ENCODE measurements at regions not wholly inside any gene's neighbourhood (a gene's known extent, or its start where the extent isn't known, plus 50 kb on each side); places are given as distances from the start of the nearest gene placed in this dataset.

DNA sequence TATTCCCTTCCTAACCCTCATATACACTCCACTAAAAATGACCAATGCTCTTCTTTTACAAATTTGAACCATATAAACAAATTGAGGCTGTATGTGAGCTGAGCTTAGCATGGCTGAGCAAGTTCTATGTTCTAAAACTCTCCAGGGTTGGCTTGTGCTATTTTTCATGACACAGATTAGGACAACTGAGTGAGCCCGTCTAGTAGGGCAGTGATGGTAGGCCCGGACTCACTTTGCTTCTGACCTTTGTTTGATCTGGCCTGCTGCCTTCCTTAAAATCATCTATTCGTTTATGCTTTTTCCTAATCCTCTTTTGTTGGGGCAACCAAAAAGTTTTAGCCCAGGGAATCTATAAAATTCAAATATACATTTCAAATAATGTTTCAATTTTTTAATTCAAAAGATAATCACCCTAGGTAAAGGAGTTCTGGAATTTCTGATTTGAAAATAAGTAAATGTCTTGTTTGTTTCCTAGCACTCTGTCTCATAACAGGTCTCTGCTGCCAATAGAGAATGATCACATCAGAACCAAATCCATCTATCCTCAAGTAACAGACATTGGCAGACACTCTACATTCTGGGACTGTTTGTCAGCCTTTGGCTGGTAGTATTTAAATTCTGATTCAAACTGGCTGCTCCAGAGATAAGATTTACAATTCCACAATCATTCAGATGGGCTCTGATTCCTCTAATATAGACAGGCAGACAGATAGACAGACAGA, 217.0 kb upstream of the TARS1 start:
- DNase-seq, result no peak
- TF ChIP-seq, protein P1, sequence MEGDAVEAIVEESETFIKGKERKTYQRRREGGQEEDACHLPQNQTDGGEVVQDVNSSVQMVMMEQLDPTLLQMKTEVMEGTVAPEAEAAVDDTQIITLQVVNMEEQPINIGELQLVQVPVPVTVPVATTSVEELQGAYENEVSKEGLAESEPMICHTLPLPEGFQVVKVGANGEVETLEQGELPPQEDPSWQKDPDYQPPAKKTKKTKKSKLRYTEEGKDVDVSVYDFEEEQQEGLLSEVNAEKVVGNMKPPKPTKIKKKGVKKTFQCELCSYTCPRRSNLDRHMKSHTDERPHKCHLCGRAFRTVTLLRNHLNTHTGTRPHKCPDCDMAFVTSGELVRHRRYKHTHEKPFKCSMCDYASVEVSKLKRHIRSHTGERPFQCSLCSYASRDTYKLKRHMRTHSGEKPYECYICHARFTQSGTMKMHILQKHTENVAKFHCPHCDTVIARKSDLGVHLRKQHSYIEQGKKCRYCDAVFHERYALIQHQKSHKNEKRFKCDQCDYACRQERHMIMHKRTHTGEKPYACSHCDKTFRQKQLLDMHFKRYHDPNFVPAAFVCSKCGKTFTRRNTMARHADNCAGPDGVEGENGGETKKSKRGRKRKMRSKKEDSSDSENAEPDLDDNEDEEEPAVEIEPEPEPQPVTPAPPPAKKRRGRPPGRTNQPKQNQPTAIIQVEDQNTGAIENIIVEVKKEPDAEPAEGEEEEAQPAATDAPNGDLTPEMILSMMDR (IDR thresholded peaks at IDR 0.05; ENCODE audit: unreplicated experiment), result no peak
- BruUV-seq (replicated peaks), result no TSS peak
- H3K4me1 Mint-ChIP-seq (ENCODE audit: low read depth, unreplicated experiment), result no peaks in the 10 kb centered on the region
- H3K9me3 Mint-ChIP-seq (ENCODE audit: low read depth, unreplicated experiment), result no peaks in the 10 kb centered on the region
- CTCF ChIA-PET, result no interaction called here
- no peaks in the 10 kb centered on the region for H3K36me3 Mint-ChIP-seq (ENCODE audit: insufficient read depth, unreplicated experiment)
- no peaks in the 10 kb centered on the region for H3K27me3 Mint-ChIP-seq (ENCODE audit: unreplicated experiment)
- H3K4me3 Mint-ChIP-seq (ENCODE audit: low read depth, unreplicated experiment), result no peak overlapping the region
- intact Hi-C loops (cut with micrococcal nuclease; ENCODE audit: unreplicated experiment), result no loop called here
- no peak overlapping the region for H3K27ac Mint-ChIP-seq (ENCODE audit: unreplicated experiment)

DNA sequence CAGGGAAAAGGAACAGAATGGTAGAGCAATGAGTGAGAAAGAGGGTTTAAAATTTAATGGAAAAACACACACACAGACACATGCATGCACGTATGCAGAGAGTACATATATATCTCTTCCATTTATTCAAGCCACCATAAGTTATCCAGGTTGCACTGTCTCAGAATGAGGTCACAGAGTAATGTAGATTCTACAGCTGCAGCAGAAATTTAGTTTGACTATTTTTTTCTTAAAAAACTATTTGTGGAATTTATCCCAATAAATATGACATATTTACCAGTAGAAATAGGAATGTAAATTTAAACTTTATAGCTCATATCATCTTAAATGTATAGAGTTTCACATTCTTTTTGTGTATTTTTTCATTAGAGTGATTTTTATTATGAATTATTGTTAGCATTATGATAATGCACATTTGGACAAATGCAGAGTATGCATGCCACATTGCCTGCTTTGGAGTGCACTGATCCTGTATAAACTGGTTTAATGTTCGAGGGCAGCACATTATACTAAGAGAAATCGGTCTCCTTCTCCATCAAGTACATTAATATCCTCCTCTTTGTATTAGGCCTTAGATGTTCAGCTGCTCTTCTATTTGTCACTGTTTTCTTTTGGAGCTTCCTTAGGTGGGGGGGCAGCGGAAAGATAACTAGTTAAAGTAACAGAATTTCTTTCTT, 216.3 kb upstream of the TARS1 start:
- no peak overlapping the region for H3K4me3 Mint-ChIP-seq (ENCODE audit: low read depth, unreplicated experiment)
- H3K4me1 Mint-ChIP-seq (ENCODE audit: low read depth, unreplicated experiment), result no peaks in the 10 kb centered on the region
- H3K9me3 Mint-ChIP-seq (ENCODE audit: low read depth, unreplicated experiment), result no peaks in the 10 kb centered on the region
- no peak for DNase-seq
- BruUV-seq (replicated peaks), result no TSS peak
- no peak overlapping the region for H3K27ac Mint-ChIP-seq (ENCODE audit: unreplicated experiment)
- H3K36me3 Mint-ChIP-seq (ENCODE audit: insufficient read depth, unreplicated experiment), result no peaks in the 10 kb centered on the region
- H3K27me3 Mint-ChIP-seq (ENCODE audit: unreplicated experiment), result no peaks in the 10 kb centered on the region
- TF ChIP-seq, protein P1 (IDR thresholded peaks at IDR 0.05; ENCODE audit: unreplicated experiment), result no peak
- intact Hi-C loops (cut with micrococcal nuclease; ENCODE audit: unreplicated experiment), result no loop called here
- CTCF ChIA-PET, result no interaction called here

DNA sequence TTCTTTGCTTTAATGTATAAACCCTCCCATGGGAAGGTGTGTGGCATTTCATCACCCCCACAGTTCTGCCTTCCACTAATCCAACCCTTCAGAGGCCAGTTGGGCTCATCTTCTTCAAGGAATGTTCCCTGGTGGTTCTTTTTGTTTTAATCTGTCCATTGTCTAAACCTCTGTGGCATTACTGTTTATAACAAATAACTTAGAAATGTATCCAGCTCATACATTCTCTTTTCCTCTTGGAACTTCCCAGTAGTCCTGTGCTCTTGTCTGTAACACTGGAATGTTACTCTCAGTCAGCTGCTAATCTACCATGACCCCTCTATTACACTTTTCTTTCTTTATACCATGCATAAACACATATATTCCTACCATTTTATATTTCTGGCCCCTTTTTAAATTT, 213.5 kb upstream of the TARS1 start:
- TF ChIP-seq, protein P1 (IDR thresholded peaks at IDR 0.05; ENCODE audit: unreplicated experiment), result no peak
- no peaks in the 10 kb centered on the region for H3K27me3 Mint-ChIP-seq (ENCODE audit: unreplicated experiment)
- no peaks in the 10 kb centered on the region for H3K36me3 Mint-ChIP-seq (ENCODE audit: insufficient read depth, unreplicated experiment)
- CTCF ChIA-PET, result no interaction called here
- no peaks in the 10 kb centered on the region for H3K4me1 Mint-ChIP-seq (ENCODE audit: low read depth, unreplicated experiment)
- no peak overlapping the region for H3K27ac Mint-ChIP-seq (ENCODE audit: unreplicated experiment)
- intact Hi-C loops (cut with micrococcal nuclease; ENCODE audit: unreplicated experiment), result no loop called here
- no peaks in the 10 kb centered on the region for H3K9me3 Mint-ChIP-seq (ENCODE audit: low read depth, unreplicated experiment)
- no TSS peak for BruUV-seq (replicated peaks)
- DNase-seq, result no peak
- H3K4me3 Mint-ChIP-seq (ENCODE audit: low read depth, unreplicated experiment), result no peak overlapping the region

DNA sequence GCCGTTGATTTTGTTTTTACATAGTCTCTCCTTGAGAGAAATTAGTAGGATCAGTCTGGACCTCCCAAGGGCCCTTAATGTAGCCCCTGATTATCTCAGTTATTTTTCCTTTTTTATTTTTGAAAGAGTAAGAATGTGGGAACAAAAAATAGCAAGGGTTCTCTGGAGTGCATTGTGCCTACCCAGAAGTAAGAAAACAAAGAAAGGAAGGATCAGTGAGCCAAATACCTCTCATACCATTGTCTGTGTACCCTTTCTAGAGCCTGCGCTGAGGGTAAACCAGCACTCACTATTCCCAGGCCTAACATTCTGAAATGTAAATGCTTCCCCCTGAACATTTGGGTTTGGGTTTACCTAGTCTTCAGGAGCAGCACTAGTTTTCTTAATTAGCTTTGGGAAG, 213.0 kb upstream of the TARS1 start:
- intact Hi-C loops (cut with micrococcal nuclease; ENCODE audit: unreplicated experiment), result no loop called here
- DNase-seq, result no peak
- H3K36me3 Mint-ChIP-seq (ENCODE audit: insufficient read depth, unreplicated experiment), result no peaks in the 10 kb centered on the region
- CTCF ChIA-PET, result no interaction called here
- TF ChIP-seq, protein P1 (IDR thresholded peaks at IDR 0.05; ENCODE audit: unreplicated experiment), result no peak
- H3K9me3 Mint-ChIP-seq (ENCODE audit: low read depth, unreplicated experiment), result no peaks in the 10 kb centered on the region
- H3K4me1 Mint-ChIP-seq (ENCODE audit: low read depth, unreplicated experiment), result no peaks in the 10 kb centered on the region
- BruUV-seq (replicated peaks), result no TSS peak
- no peak overlapping the region for H3K27ac Mint-ChIP-seq (ENCODE audit: unreplicated experiment)
- H3K4me3 Mint-ChIP-seq (ENCODE audit: low read depth, unreplicated experiment), result no peak overlapping the region
- H3K27me3 Mint-ChIP-seq (ENCODE audit: unreplicated experiment), result no peaks in the 10 kb centered on the region
